HepG2 (cell line): ENCODE measurements at regions not wholly inside any gene's neighbourhood (a gene's known extent, or its start where the extent isn't known, plus 50 kb on each side); places are given as distances from the start of the nearest gene placed in this dataset.

Experiments used
- ATAC-seq: fragments of 200-7000 bp; cut with Tn5 transposase; 3 replicates; pipeline ENCODE4 v1.9.1; 2020; ENCODE audit warnings: mild to moderate bottlenecking, moderate library complexity
- BruUV-seq: library from RNA; stranded (reverse); fragments of 400-500 nt; replicated peaks from 2 replicates; lab custom pipeline; 2021; lab: Mats Ljungman, UMichigan
- CTCF ChIA-PET: fragments of 300-600 bp; formaldehyde crosslinking; extraction: SDS; loops from one replicate; lab custom pipeline; 2021; ENCODE audit warnings: low total read pairs, inconsistent platforms, low intra/inter-chr PET ratio; lab: Yijun Ruan, JAX
- POLR2A ChIA-PET: fragments of 350-600 bp; sonication (Branson Sonifier 250); formaldehyde crosslinking; loops from one replicate; lab custom pipeline; 2020; ENCODE audit warnings: antibody characterized with exemption, inconsistent platforms; lab: Yijun Ruan, JAX
- DNase-seq: peaks from one replicate; pipeline ENCODE4 v3.0.0-alpha.2; 2015; ENCODE audit warnings: low spot score
- FAIRE-seq: peaks from 3 replicates; lab custom pipeline; 2011; peaks lifted over from hg19 to GRCh38; lab: Jason Lieb, UNC
- H2AFZ ChIP-seq: one replicate; pipeline ENCODE4 v1.6.1; 2011; ENCODE audit warnings: low read length, inconsistent platforms
- H3K27ac ChIP-seq: fragments of 300-600 bp; 3 replicates; pipeline ENCODE4 v1.8.0; 2011; ENCODE audit warnings: mixed run types, mild to moderate bottlenecking, mixed read lengths, low read length, inconsistent platforms; ENCODE audit not compliant: insufficient read depth; ENCODE audit errors: extremely low read length
- H3K27me3 ChIP-seq, 2 experiments: fragments of 200-600 bp in 1 of 2; 2 replicates in 1 of 2; 3 replicates in 1 of 2; pipeline versions ENCODE4 v1.6.0 to v1.8.0; 2011; ENCODE audit warnings: low read length in 2 of 2, mild to moderate bottlenecking in 2 of 2, moderate library complexity in 2 of 2, inconsistent platforms in 1 of 2; ENCODE audit not compliant: insufficient read depth in 2 of 2, control insufficient read depth in 1 of 2
- H3K36me3 ChIP-seq, 2 experiments: fragments of 200-600 bp in 1 of 2; replicated peaks in 1 of 2; 2 replicates in 1 of 2; 3 replicates in 1 of 2; pipeline versions ENCODE4 v1.5.1 to v1.8.0; 2011; ENCODE audit warnings: low read length in 2 of 2, inconsistent platforms in 1 of 2; ENCODE audit not compliant: insufficient read depth in 2 of 2, control insufficient read depth in 1 of 2
- H3K4me1 ChIP-seq: 2 replicates; pipeline ENCODE4 v1.5.1; 2012; ENCODE audit warnings: low read length, inconsistent platforms; ENCODE audit not compliant: insufficient read depth
- H3K4me2 ChIP-seq: 2 replicates; pipeline ENCODE4 v1.6.0; 2011; ENCODE audit warnings: low read depth, low read length, inconsistent platforms
- H3K4me3 ChIP-seq, 3 experiments: fragments of 200-600 bp in 1 of 3; sonication (generic), shearing (Covaris generic) in 1 of 3; replicated peaks in 1 of 3; 2 replicates each; pipeline ENCODE4 v1.5.1; 2011 to 2016; ENCODE audit warnings: low read length in 3 of 3, inconsistent platforms in 2 of 3, low read depth in 2 of 3, mild to moderate bottlenecking in 2 of 3, control low read depth in 1 of 3, mixed read lengths in 1 of 3; ENCODE audit not compliant: insufficient read depth in 1 of 3
- H3K79me2 ChIP-seq: one replicate; pipeline ENCODE4 v1.6.1; 2011; ENCODE audit warnings: low read length, inconsistent platforms; ENCODE audit not compliant: insufficient read depth
- H3K9ac ChIP-seq: 2 replicates; pipeline ENCODE4 v1.6.0; 2011; ENCODE audit warnings: mild to moderate bottlenecking, low read depth, low read length, inconsistent platforms; ENCODE audit not compliant: insufficient read depth
- H3K9me3 ChIP-seq: 2 replicates; pipeline ENCODE4 v1.5.1; 2012; ENCODE audit warnings: mild to moderate bottlenecking, low read length
- H4K20me1 ChIP-seq: 2 replicates; pipeline ENCODE4 v1.6.0; 2011; ENCODE audit warnings: inconsistent platforms, mild to moderate bottlenecking, low read length, moderate library complexity; ENCODE audit not compliant: insufficient read depth
- KLF6 ChIP-seq: IDR thresholded peaks from 2 replicates; pipeline ENCODE4 v1.8.0; 2016; ENCODE audit warnings: missing biosample characterization, missing genetic modification reagents
- SIN3B ChIP-seq: fragments of 150-350 bp; IDR thresholded peaks from 2 replicates; pipeline ENCODE4 v1.6.1; 2014; ENCODE audit warnings: low read length
- SP4 ChIP-seq: sonication (generic); formaldehyde crosslinking; IDR thresholded peaks from 2 replicates; pipeline ENCODE4 v1.8.1; 2023; ENCODE audit warnings: mild to moderate bottlenecking, missing genetic modification reagents
- ZNF761 ChIP-seq: sonication (generic); formaldehyde crosslinking; conservative IDR thresholded peaks from 2 replicates; pipeline ENCODE4 v1.4.0; 2020; ENCODE audit warnings: mild to moderate bottlenecking, missing genetic modification reagents
- WGBS: methylation state at CpG from one replicate; pipeline ENCODE4 v1.1.6; 2017; ENCODE audit warnings: low lambda C conversion rate; 5-methylcytosine and 5-hydroxymethylcytosine counted together
- in situ Hi-C: cut with HindIII; loops from 2 replicates; pipeline ENCODE4 v1.10.0; 2017; ENCODE audit warnings: low pct_unique_long_range_greater_than_20kb; ENCODE audit not compliant: extremely low pct_ligation_motif_present
- intact Hi-C: fragments of 100-400 bp; cut with micrococcal nuclease; formaldehyde crosslinking; loops from one replicate; pipeline ENCODE4 v1.10.0; 2022; ENCODE audit not compliant: unreplicated experiment
- TF ChIP-seq, protein P1 (sequence below): IDR thresholded peaks from 2 replicates; pipeline ENCODE4 v1.6.1; 2018; ENCODE audit warnings: missing genetic modification reagents
- TF ChIP-seq, protein P2 (sequence below): IDR thresholded peaks from 2 replicates; pipeline ENCODE4 v1.6.1; 2012; ENCODE audit warnings: low read length, improper control_type of control experiment

- TF ChIP-seq, protein P1, sequence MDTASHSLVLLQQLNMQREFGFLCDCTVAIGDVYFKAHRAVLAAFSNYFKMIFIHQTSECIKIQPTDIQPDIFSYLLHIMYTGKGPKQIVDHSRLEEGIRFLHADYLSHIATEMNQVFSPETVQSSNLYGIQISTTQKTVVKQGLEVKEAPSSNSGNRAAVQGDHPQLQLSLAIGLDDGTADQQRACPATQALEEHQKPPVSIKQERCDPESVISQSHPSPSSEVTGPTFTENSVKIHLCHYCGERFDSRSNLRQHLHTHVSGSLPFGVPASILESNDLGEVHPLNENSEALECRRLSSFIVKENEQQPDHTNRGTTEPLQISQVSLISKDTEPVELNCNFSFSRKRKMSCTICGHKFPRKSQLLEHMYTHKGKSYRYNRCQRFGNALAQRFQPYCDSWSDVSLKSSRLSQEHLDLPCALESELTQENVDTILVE (CRISPR knock-in tag): no peak
- no peak for TF ChIP-seq ZNF761 (CRISPR knock-in tag)
- TF ChIP-seq KLF6 (CRISPR knock-in tag): no peak
Observed at GRCh38 chr11:110832080-110832479, 119.8 kb upstream of the ARHGAP20 start (continued).

GRCh38 chr11:110830747-110831146 lies 118.5 kb upstream of the ARHGAP20 start:
- H3K36me3 ChIP-seq: no peaks in the 10 kb centered on the region
- H3K4me2 ChIP-seq: no peak overlapping the region
- no peaks in the 10 kb centered on the region for H3K27me3 ChIP-seq
- POLR2A ChIA-PET: no interaction called here
- no TSS peak for BruUV-seq
- in situ Hi-C loops (no loop called here), intact Hi-C loops (no loop called here)
- no peaks in the 10 kb centered on the region for H3K9me3 ChIP-seq
- no peaks in the 10 kb centered on the region for H3K4me1 ChIP-seq
- H3K4me3 ChIP-seq: no peak overlapping the region
- CTCF ChIA-PET: no interaction called here
- 44% methylated on average over 5 of the region's 5 CpGs for WGBS
- no peak overlapping the region for H2AFZ ChIP-seq
- FAIRE-seq (no peak), DNase-seq (no peak), ATAC-seq (no peak)
- H3K27ac ChIP-seq: no peak overlapping the region
- no peaks in the 10 kb centered on the region for H4K20me1 ChIP-seq
- H3K79me2 ChIP-seq: no peaks in the 10 kb centered on the region
- TF ChIP-seq SP4 (CRISPR knock-in tag): no peak
- TF ChIP-seq SIN3B: no peak
- TF ChIP-seq, protein P2, sequence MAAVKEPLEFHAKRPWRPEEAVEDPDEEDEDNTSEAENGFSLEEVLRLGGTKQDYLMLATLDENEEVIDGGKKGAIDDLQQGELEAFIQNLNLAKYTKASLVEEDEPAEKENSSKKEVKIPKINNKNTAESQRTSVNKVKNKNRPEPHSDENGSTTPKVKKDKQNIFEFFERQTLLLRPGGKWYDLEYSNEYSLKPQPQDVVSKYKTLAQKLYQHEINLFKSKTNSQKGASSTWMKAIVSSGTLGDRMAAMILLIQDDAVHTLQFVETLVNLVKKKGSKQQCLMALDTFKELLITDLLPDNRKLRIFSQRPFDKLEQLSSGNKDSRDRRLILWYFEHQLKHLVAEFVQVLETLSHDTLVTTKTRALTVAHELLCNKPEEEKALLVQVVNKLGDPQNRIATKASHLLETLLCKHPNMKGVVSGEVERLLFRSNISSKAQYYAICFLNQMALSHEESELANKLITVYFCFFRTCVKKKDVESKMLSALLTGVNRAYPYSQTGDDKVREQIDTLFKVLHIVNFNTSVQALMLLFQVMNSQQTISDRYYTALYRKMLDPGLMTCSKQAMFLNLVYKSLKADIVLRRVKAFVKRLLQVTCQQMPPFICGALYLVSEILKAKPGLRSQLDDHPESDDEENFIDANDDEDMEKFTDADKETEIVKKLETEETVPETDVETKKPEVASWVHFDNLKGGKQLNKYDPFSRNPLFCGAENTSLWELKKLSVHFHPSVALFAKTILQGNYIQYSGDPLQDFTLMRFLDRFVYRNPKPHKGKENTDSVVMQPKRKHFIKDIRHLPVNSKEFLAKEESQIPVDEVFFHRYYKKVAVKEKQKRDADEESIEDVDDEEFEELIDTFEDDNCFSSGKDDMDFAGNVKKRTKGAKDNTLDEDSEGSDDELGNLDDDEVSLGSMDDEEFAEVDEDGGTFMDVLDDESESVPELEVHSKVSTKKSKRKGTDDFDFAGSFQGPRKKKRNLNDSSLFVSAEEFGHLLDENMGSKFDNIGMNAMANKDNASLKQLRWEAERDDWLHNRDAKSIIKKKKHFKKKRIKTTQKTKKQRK: no peak
- no peak for TF ChIP-seq ZNF761 (CRISPR knock-in tag)
- TF ChIP-seq, all 625 proteins: peak for 0
- H3K9ac ChIP-seq: no peak overlapping the region
